Endothelial cell of umbilical vein (primary cell): ENCODE measurements at regions not wholly inside any gene's neighbourhood (a gene's known extent, or its start where the extent isn't known, plus 50 kb on each side); places are given as distances from the start of the nearest gene placed in this dataset.

Source experiments
- BruUV-seq: library from RNA; stranded (reverse); fragments of 400-500 nt; replicated peaks from 2 replicates; lab custom pipeline; 2021; lab: Mats Ljungman, UMichigan
- CTCF ChIA-PET: fragments of 300-600, 350-600 bp; sonication (Branson Sonifier 250); formaldehyde crosslinking; loops from one replicate; lab custom pipeline; 2021; ENCODE audit warnings: antibody characterized with exemption, inconsistent platforms; lab: Charles Lee
- POLR2A ChIA-PET: fragments of 300-600, 350-600 bp; sonication (Branson Sonifier 250); formaldehyde crosslinking; loops from one replicate; lab custom pipeline; 2021; ENCODE audit warnings: antibody characterized with exemption, inconsistent platforms; lab: Charles Lee
- DNase-seq: peaks from one replicate; pipeline ENCODE4 v3.0.0-alpha.2; 2011; ENCODE audit warnings: low read depth, low spot score
- FAIRE-seq: peaks from 2 replicates; lab custom pipeline; 2011; peaks lifted over from hg19 to GRCh38; lab: Jason Lieb, UNC
- H2AFZ ChIP-seq: 2 replicates; pipeline ENCODE4 v1.6.0; 2012; ENCODE audit warnings: low read depth, low read length, control low read depth, inconsistent platforms
- H3K27ac ChIP-seq: 2 replicates; pipeline ENCODE4 v1.5.1; 2011; ENCODE audit warnings: low read depth, mild to moderate bottlenecking, control low read depth, low read length, moderate library complexity; ENCODE audit not compliant: insufficient read depth
- H3K27me3 ChIP-seq, 2 experiments: 2 replicates each; pipeline versions ENCODE4 v1.6.0 to v1.6.1; 2011; ENCODE audit warnings: low read length in 2 of 2, mixed read lengths in 1 of 2; ENCODE audit not compliant: control insufficient read depth in 2 of 2, insufficient read depth in 2 of 2
- H3K36me3 ChIP-seq, 2 experiments: 2 replicates in 1 of 2; 3 replicates in 1 of 2; pipeline ENCODE4 v1.5.1; 2011; ENCODE audit warnings: low read length in 2 of 2, mild to moderate bottlenecking in 1 of 2, moderate library complexity in 1 of 2; ENCODE audit not compliant: control insufficient read depth in 2 of 2, insufficient read depth in 2 of 2; ENCODE audit errors: extremely low read depth in 1 of 2
- H3K4me1 ChIP-seq: 3 replicates; pipeline ENCODE4 v1.5.1; 2011; ENCODE audit warnings: mild to moderate bottlenecking, low read length; ENCODE audit not compliant: control insufficient read depth, insufficient read depth; ENCODE audit errors: extremely low read depth
- H3K4me2 ChIP-seq: 2 replicates; pipeline ENCODE4 v1.6.1; 2011; ENCODE audit warnings: low read length, control low read depth, mixed read lengths; ENCODE audit not compliant: insufficient read depth
- H3K4me3 ChIP-seq, 3 experiments: fragments of 200-600 bp in 1 of 3; sonication (generic), shearing (Covaris generic) in 1 of 3; replicated peaks in 1 of 3; 2 replicates each; pipeline ENCODE4 v1.5.1; 2011 to 2016; ENCODE audit warnings: control low read depth in 3 of 3, low read length in 3 of 3, mild to moderate bottlenecking in 2 of 3, inconsistent platforms in 1 of 3, low read depth in 1 of 3, moderate library complexity in 1 of 3; ENCODE audit not compliant: insufficient read depth in 1 of 3
- H3K79me2 ChIP-seq: 2 replicates; pipeline ENCODE4 v1.6.0; 2012; ENCODE audit warnings: low read length, inconsistent platforms; ENCODE audit not compliant: control insufficient read depth, insufficient read depth
- H3K9ac ChIP-seq: replicated peaks from 2 replicates; pipeline ENCODE3; 2011; ENCODE audit warnings: low read length, control low read depth; ENCODE audit not compliant: insufficient read depth; ENCODE audit errors: extremely low read depth
- H3K9me1 ChIP-seq: replicated peaks from 3 replicates; pipeline ENCODE4 v1.6.0; 2011; ENCODE audit warnings: mild to moderate bottlenecking, low read length; ENCODE audit not compliant: control insufficient read depth, insufficient read depth; ENCODE audit errors: extremely low read depth
- H3K9me3 ChIP-seq: replicated peaks from 2 replicates; pipeline ENCODE4 v1.5.1; 2012; ENCODE audit warnings: low read length, inconsistent platforms; ENCODE audit not compliant: control insufficient read depth, insufficient read depth
- H4K20me1 ChIP-seq: replicated peaks from 2 replicates; pipeline ENCODE3; 2011; ENCODE audit warnings: mild to moderate bottlenecking, low read length; ENCODE audit not compliant: control insufficient read depth, insufficient read depth; ENCODE audit errors: extremely low read depth
- FOS ChIP-seq: IDR thresholded peaks from 2 replicates; pipeline ENCODE4 v1.6.1; 2011; ENCODE audit warnings: mild to moderate bottlenecking, low read length, moderate library complexity, borderline replicate concordance; ENCODE audit not compliant: insufficient read depth
- JUN ChIP-seq: IDR thresholded peaks from 2 replicates; pipeline ENCODE4 v1.6.1; 2011; ENCODE audit warnings: borderline replicate concordance, low read depth; ENCODE audit not compliant: insufficient read length, insufficient read depth
- MYC ChIP-seq: IDR thresholded peaks from one replicate; pipeline ENCODE4 v1.6.1; 2011; ENCODE audit warnings: mild to moderate bottlenecking, low read depth, low read length
- POLR2A ChIP-seq: IDR thresholded peaks from 2 replicates; pipeline ENCODE4 v1.6.1; 2012; ENCODE audit warnings: low read depth, mild to moderate bottlenecking, control low read depth, low read length
- POLR2AphosphoS5 ChIP-seq: IDR thresholded peaks from 2 replicates; pipeline ENCODE4 v1.6.1; 2012; ENCODE audit warnings: low read depth, mild to moderate bottlenecking, control low read depth, low read length, moderate library complexity; ENCODE audit not compliant: insufficient read depth
- dilution Hi-C: fragments of 300-500 bp; cut with MboI; formaldehyde crosslinking; loops from one replicate; pipeline ENCODE4 v1.15.0; 2019; ENCODE audit warnings: low sequenced_read_pairs; ENCODE audit not compliant: extremely low pct_ligation_motif_present
- intact Hi-C: fragments of 100-400 bp; cut with micrococcal nuclease; formaldehyde crosslinking; loops from one replicate; pipeline ENCODE4 v1.10.0; 2022
- TF ChIP-seq, protein P1 (sequence below), 2 donors: IDR thresholded peaks; 1 replicate in 1 of 2; 2 replicates in 1 of 2; pipeline ENCODE4 v1.5.1; 2011; ENCODE audit warnings: low read length in 2 of 2, mild to moderate bottlenecking in 2 of 2, moderate library complexity in 2 of 2, control low read depth in 1 of 2, inconsistent platforms in 1 of 2, low read depth in 1 of 2; ENCODE audit not compliant: insufficient read depth in 1 of 2; ENCODE audit errors: extremely low read depth in 1 of 2

DNA sequence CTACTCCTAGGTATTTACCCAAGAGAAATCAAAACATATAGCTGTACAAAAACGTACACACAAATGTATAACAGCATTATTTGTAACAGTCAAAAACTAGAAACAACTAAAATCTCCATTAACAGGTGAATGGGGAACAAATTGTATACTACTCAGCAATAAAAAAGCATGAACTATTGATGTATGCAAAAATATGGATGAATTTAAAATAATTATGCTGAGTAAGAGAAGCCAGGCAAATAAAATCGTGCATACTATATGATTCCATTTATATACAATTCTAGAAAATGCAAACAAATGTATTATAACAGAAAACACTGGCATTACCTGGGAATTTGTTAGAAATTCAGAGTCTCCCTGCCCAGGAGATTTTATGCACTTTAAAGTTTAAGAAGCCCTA, 150.1 kb downstream of the GDAP2 start:
- Histone ChIP-seq H3K9ac (no peak overlapping the region), H3K4me2 (no peak overlapping the region), H3K36me3 (no peaks in the 10 kb centered on the region), H3K9me3 (no peaks in the 10 kb centered on the region), H3K9me1 (no peaks in the 10 kb centered on the region), H4K20me1 (no peaks in the 10 kb centered on the region), H3K27me3 (peaks cover 10 to 16% of the 10 kb centered on the region in 2 experiments), H3K79me2 (no peaks in the 10 kb centered on the region), H2AFZ (no peak overlapping the region), H3K4me3 (no peak overlapping the region), H3K27ac (no peak overlapping the region), H3K4me1 (no peaks in the 10 kb centered on the region)
- ChIA-PET POLR2A (no interaction called here), CTCF (no interaction called here)
- TF ChIP-seq FOS = no peak
- no peak for TF ChIP-seq POLR2A
- no peak for TF ChIP-seq JUN
- no peak for TF ChIP-seq MYC
- TF ChIP-seq POLR2AphosphoS5 = no peak
- TF ChIP-seq, protein P1, sequence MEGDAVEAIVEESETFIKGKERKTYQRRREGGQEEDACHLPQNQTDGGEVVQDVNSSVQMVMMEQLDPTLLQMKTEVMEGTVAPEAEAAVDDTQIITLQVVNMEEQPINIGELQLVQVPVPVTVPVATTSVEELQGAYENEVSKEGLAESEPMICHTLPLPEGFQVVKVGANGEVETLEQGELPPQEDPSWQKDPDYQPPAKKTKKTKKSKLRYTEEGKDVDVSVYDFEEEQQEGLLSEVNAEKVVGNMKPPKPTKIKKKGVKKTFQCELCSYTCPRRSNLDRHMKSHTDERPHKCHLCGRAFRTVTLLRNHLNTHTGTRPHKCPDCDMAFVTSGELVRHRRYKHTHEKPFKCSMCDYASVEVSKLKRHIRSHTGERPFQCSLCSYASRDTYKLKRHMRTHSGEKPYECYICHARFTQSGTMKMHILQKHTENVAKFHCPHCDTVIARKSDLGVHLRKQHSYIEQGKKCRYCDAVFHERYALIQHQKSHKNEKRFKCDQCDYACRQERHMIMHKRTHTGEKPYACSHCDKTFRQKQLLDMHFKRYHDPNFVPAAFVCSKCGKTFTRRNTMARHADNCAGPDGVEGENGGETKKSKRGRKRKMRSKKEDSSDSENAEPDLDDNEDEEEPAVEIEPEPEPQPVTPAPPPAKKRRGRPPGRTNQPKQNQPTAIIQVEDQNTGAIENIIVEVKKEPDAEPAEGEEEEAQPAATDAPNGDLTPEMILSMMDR (IDR thresholded peaks at IDR 0.05; ENCODE audit: extremely low read depth in 1 of 2, insufficient read depth in 1 of 2, low read depth in 1 of 2, low read length in 2 of 2) = no peak
- no TSS peak for BruUV-seq
- intact Hi-C loops (no loop called here), dilution Hi-C loops (no loop called here)
- FAIRE-seq (no peak), DNase-seq (no peak)
